ENCODE measurements at regions not wholly inside any gene's neighbourhood (a gene's known extent, or its start where the extent isn't known, plus 50 kb on each side); places are given as distances from the start of the nearest gene placed in this dataset.

DNA sequence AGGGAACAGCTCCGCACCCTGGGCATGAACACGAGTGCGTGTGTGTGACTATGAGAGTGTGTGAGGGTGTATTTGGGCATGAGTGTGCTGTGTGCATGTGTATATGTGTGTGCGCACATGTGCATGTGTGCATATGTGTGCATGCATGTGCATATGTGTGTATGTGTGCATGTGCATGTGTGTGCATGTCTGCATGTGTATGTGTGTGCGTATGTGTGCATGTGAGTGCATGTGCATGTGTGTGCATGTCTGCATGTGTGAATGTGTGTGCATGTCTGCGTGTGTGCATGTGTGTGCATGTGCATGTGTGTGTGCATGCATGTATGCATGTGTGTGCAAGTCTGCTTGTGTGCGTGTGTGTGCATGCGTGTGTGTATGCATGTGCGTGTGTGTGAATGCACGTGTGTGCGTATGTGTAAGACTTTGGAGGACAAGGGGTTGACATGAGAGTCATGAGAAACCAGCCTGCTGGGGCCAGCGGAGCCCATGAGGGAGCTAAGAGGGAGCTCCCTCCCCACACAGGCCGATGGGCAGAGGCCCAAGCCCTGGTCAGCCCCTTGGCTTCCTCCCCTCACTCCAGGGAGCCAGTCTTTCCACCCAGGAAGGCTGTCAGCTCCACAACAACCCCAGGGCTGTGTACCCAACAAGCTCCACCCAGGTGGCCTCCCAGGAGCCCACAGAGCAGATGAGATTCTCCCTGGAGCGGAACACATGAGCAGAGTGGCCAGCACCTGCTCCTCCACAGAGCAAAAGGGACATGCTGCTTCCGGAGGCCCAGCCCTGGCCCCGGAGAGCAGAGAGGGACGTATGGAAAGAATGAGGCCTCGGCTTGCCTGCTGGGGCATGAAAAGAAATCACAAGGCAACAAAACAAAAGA is 142.5 kb upstream of the PPP2R2D start:
- Histone ChIP-seq H3K27ac (ENCODE audit: low read depth, low read length) (no peak overlapping the region), H3K36me3 (ENCODE audit: insufficient read depth, low read length) (no peaks in the 10 kb centered on the region), H3K9me3 (ENCODE audit: low read length) (no peaks in the 10 kb centered on the region), H3K4me3 (ENCODE audit: low read length) (no peak overlapping the region), H3K27me3 (ENCODE audit: insufficient read depth, low read length, poor library complexity, severe bottlenecking) (no peaks in the 10 kb centered on the region), H3K4me1 (ENCODE audit: insufficient read depth, low read length) (no peaks in the 10 kb centered on the region)
- Mint-ChIP-seq H3K4me3 (no peak overlapping the region), H3K27me3 (peaks cover 3 to 14% of the 10 kb centered on the region in 2 donors), H3K9me3 (peaks cover 0 to 2% (median 0%) of the 10 kb centered on the region in 5 donors), H3K4me1 (no peaks in the 10 kb centered on the region), H3K27ac (no peak overlapping the region), H3K36me3 (no peaks in the 10 kb centered on the region)
- POLR2A ChIA-PET, result no interaction called here
- CTCF ChIA-PET, result no interaction called here
- DNase-seq, result no peak

DNA sequence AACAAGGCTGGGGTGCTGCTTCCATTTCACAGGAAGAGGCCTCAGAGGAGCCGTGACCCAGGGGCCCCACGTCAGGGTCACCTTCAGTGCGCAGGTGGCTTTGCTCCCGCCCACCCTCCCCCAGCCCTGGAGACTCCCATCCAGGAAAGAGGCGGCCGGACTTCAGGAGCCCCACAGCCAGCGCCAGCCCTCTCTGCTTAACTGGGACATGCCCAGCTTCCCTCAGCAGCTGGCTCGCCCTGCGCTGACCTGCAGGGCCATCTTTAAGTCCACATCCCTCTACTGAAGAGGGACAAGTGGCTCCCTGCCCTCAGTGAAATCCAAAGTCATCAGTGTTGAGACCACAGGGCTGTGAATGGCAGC is 141.9 kb upstream of the PPP2R2D start:
- ChIA-PET POLR2A (no interaction called here), CTCF (no interaction called here)
- no peak overlapping the region for H3K4me3 ChIP-seq (ENCODE audit: low read length)
- H3K36me3 ChIP-seq (ENCODE audit: insufficient read depth, low read length), result no peaks in the 10 kb centered on the region
- Mint-ChIP-seq H3K27ac (no peak overlapping the region), H3K4me1 (no peaks in the 10 kb centered on the region), H3K9me3 (peaks cover 0 to 2% (median 0%) of the 10 kb centered on the region in 5 donors), H3K27me3 (peaks cover 3 to 15% of the 10 kb centered on the region in 2 donors), H3K36me3 (no peaks in the 10 kb centered on the region), H3K4me3 (no peak overlapping the region)
- no peak overlapping the region for H3K27ac ChIP-seq (ENCODE audit: low read depth, low read length)
- H3K4me1 ChIP-seq (ENCODE audit: insufficient read depth, low read length), result no peaks in the 10 kb centered on the region
- DNase-seq, result no peak
- no peaks in the 10 kb centered on the region for H3K9me3 ChIP-seq (ENCODE audit: low read length)
- no peaks in the 10 kb centered on the region for H3K27me3 ChIP-seq (ENCODE audit: insufficient read depth, low read length, poor library complexity, severe bottlenecking)

DNA sequence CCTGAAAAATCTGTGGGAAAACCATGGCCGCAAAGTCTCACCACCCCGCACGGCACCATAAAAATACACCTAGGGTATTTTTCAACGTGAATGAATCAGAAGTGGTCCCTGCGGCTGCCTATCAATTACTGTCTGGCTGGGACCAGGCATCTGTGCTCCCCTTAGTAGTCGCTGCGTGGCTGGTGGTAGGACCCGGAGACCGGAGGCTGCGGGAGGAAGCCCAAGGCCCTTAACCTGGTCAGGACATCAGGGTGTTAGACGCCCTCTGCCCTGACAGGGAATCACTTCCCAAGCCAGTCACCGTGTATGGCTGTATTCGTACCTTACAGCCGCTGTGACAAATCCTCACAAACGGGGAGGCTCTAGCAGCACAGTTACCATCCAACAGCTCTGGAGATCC is 141.5 kb upstream of the PPP2R2D start:
- Histone ChIP-seq H3K4me1 (ENCODE audit: insufficient read depth, low read length) (no peaks in the 10 kb centered on the region), H3K27me3 (ENCODE audit: insufficient read depth, low read length, poor library complexity, severe bottlenecking) (no peaks in the 10 kb centered on the region), H3K36me3 (ENCODE audit: insufficient read depth, low read length) (no peaks in the 10 kb centered on the region), H3K4me3 (ENCODE audit: low read length) (no peak overlapping the region), H3K27ac (ENCODE audit: low read depth, low read length) (no peak overlapping the region), H3K9me3 (ENCODE audit: low read length) (no peaks in the 10 kb centered on the region)
- Mint-ChIP-seq H3K36me3 (no peaks in the 10 kb centered on the region), H3K4me1 (no peaks in the 10 kb centered on the region), H3K9me3 (peaks cover 0 to 2% (median 0%) of the 10 kb centered on the region in 5 donors), H3K27me3 (peaks cover 3 to 15% of the 10 kb centered on the region in 2 donors), H3K27ac (no peak overlapping the region), H3K4me3 (no peak overlapping the region)
- CTCF ChIA-PET, result no interaction called here
- POLR2A ChIA-PET, result no interaction called here
- no peak for DNase-seq

DNA sequence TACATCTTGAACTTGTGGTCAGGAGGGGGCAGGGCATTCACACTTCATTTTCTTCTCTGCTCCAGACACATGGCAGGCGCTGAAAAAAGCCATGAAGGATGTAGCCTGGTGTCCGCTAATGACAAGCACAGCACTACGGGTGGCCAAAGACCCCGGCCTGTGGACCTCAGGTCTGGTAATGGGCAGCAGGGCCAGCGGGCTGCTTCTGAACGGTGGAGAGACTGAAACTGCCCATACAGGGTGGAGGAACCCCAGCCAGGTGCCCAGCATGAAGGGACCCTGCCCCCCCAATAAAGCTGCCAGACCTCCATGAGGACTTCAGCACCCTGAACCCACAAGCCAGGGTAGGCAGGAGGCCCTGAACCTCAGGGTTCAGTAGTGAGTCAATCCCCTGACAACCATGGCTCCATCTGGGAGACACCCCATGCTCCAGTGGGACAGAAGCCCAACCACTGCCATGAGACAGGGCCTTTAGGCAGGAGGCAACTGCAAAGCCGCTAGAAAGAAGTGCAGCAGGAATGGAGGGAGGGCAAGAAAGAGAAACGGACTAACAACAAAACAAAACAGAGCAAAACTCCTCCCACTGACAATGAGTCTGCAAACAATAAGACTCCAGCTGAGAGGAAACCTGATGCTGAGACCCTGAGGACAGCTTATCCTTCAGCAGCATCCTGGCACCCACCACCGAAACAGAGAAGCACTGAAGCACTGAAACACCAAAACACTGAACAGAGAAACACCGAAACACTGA is 140.2 kb upstream of the PPP2R2D start:
- ChIA-PET POLR2A (no interaction called here), CTCF (no interaction called here)
- H3K27me3 ChIP-seq (ENCODE audit: insufficient read depth, low read length, poor library complexity, severe bottlenecking), result no peaks in the 10 kb centered on the region
- H3K27ac ChIP-seq (ENCODE audit: low read depth, low read length), result no peak overlapping the region
- no peak for DNase-seq
- no peaks in the 10 kb centered on the region for H3K4me1 ChIP-seq (ENCODE audit: insufficient read depth, low read length)
- no peaks in the 10 kb centered on the region for H3K36me3 Mint-ChIP-seq
- H3K9me3 Mint-ChIP-seq, result peaks cover 0 to 2% (median 0%) of the 10 kb centered on the region in 5 donors
- no peak overlapping the region for H3K27ac Mint-ChIP-seq
- no peaks in the 10 kb centered on the region for H3K4me1 Mint-ChIP-seq
- H3K27me3 Mint-ChIP-seq, result peaks cover 3 to 15% of the 10 kb centered on the region in 2 donors
- H3K4me3 Mint-ChIP-seq, result no peak overlapping the region
- no peaks in the 10 kb centered on the region for H3K9me3 ChIP-seq (ENCODE audit: low read length)
- no peaks in the 10 kb centered on the region for H3K36me3 ChIP-seq (ENCODE audit: insufficient read depth, low read length)
- no peak overlapping the region for H3K4me3 ChIP-seq (ENCODE audit: low read length)

DNA sequence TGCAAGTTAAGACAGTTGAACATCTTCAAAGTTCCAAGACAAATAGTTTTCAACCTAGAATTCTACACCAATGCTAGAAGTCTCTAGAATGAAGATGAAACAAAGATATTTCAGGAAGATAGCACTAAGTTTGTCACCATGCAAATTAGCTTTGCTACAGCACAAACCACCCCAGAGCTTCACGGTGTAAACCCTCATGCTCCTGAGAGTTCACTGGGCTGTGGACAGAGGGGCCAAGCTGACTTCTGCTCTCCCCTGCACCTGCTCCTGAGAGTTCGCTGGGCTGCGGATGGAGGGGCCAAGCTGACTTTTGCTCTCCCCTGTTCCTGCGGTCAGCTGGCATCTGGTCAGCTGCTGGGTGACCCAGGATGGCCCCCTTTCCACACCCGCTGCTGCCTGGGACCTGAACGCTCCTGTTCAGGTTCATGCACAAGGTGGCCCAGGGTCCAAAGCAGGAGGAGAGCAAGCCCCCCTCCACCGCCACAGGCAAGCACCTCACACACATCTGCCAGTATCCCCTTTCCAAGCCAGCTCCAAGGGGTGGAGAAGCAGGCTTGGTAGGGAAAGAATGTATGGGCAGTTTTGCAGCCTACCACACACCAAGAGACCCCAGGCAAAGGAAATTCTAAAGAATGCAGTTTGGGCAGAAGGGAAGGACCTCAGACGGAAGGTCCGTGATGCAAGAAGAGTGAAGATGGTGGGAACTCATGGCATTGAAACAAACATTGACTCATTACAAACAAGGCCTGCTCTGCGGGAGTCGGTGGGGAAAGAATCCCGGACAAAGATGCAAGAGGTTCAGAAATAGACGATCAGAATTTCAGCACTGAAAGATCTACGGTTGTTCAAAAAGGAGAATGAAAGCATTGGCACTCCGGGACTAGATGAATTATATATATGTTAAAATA is 137.8 kb upstream of the PPP2R2D start:
- no peak for DNase-seq
- POLR2A ChIA-PET, result no interaction called here
- Mint-ChIP-seq H3K36me3 (no peaks in the 10 kb centered on the region), H3K9me3 (peaks cover 0 to 2% (median 0%) of the 10 kb centered on the region in 5 donors), H3K4me1 (no peaks in the 10 kb centered on the region), H3K27ac (no peak overlapping the region), H3K27me3 (peaks cover 3 to 15% of the 10 kb centered on the region in 2 donors), H3K4me3 (no peak overlapping the region)
- no peaks in the 10 kb centered on the region for H3K9me3 ChIP-seq (ENCODE audit: low read length)
- no peak overlapping the region for H3K27ac ChIP-seq (ENCODE audit: low read depth, low read length)
- H3K27me3 ChIP-seq (ENCODE audit: insufficient read depth, low read length, poor library complexity, severe bottlenecking), result no peaks in the 10 kb centered on the region
- H3K4me3 ChIP-seq (ENCODE audit: low read length), result no peak overlapping the region
- H3K4me1 ChIP-seq (ENCODE audit: insufficient read depth, low read length), result no peaks in the 10 kb centered on the region
- no peaks in the 10 kb centered on the region for H3K36me3 ChIP-seq (ENCODE audit: insufficient read depth, low read length)
- CTCF ChIA-PET, result no interaction called here

DNA sequence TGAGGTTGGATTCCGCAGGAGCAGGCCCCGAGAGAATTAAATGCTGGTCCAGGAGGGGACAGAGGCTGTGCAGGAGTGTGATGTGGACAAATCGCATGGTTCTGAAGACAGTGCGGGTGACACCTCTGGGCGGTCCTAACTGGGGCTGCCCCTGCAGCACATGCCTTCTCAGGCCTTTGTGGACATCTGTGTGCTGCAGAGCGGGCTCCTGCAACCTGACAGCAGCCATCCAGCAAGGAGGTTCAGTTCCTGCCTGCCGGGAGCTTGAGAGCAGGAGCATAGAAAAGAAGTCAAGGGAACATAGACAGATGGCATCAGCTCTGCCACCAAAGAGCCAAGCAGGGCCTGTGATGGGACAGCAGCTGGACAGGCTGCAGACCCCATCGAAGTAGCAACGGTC is 135.9 kb upstream of the PPP2R2D start:
- Histone ChIP-seq H3K4me3 (ENCODE audit: low read length) (no peak overlapping the region), H3K4me1 (ENCODE audit: insufficient read depth, low read length) (no peaks in the 10 kb centered on the region), H3K36me3 (ENCODE audit: insufficient read depth, low read length) (no peaks in the 10 kb centered on the region), H3K27me3 (ENCODE audit: insufficient read depth, low read length, poor library complexity, severe bottlenecking) (no peaks in the 10 kb centered on the region), H3K27ac (ENCODE audit: low read depth, low read length) (no peak overlapping the region), H3K9me3 (ENCODE audit: low read length) (no peaks in the 10 kb centered on the region)
- Mint-ChIP-seq H3K9me3 (peaks cover 0 to 2% (median 0%) of the 10 kb centered on the region in 5 donors), H3K27me3 (peaks cover 5 to 20% of the 10 kb centered on the region in 2 donors), H3K4me3 (no peak overlapping the region), H3K27ac (no peak overlapping the region), H3K4me1 (no peaks in the 10 kb centered on the region), H3K36me3 (no peaks in the 10 kb centered on the region)
- CTCF ChIA-PET, result no interaction called here
- POLR2A ChIA-PET, result no interaction called here
- no peak for DNase-seq

DNA sequence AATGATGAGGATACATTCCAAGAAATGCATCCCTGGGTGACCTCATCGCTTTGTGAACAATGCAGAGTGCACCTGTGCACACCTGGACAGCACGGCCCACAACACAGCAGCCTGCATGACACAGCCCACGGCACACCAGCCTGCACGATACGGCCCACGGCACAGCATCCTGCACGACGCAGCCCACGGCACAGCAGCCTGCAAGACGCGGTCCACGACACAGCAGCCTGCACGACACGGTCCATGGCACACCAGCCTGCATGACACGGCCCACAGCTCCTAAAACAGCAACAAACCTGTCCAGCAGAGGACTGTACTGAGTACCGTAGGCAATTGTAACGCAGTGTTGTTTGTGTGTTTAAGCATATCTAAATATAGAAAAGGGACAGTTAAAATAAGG is 134.7 kb upstream of the PPP2R2D start:
- Histone ChIP-seq H3K4me1 (ENCODE audit: insufficient read depth, low read length) (no peaks in the 10 kb centered on the region), H3K36me3 (ENCODE audit: insufficient read depth, low read length) (no peaks in the 10 kb centered on the region), H3K4me3 (ENCODE audit: low read length) (no peak overlapping the region), H3K27me3 (ENCODE audit: insufficient read depth, low read length, poor library complexity, severe bottlenecking) (no peaks in the 10 kb centered on the region), H3K27ac (ENCODE audit: low read depth, low read length) (no peak overlapping the region), H3K9me3 (ENCODE audit: low read length) (no peaks in the 10 kb centered on the region)
- Mint-ChIP-seq H3K36me3 (no peaks in the 10 kb centered on the region), H3K27ac (no peak overlapping the region), H3K4me1 (no peaks in the 10 kb centered on the region), H3K9me3 (no peaks in the 10 kb centered on the region), H3K27me3 (peaks cover 3 to 18% of the 10 kb centered on the region in 2 donors), H3K4me3 (no peak overlapping the region)
- no peak for DNase-seq
- ChIA-PET CTCF (no interaction called here), POLR2A (no interaction called here)

DNA sequence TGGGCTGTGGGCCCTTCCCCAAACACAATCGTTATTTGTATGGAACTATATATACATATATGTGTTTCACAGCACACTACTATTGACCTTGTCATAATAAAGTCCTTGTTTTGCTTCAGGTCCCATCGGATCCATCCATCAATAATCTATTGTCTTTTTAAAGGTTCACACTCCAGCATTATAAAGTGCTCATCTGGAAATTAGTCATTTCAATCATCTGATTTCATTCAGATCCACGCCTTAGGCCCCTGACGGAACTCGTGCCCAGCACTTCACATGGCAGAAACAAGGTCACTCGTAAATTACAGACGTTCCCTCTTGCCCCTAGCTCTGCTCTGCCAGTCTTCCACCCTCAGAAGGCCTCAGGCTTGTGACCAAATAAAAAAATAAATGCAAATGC is 133.1 kb upstream of the PPP2R2D start:
- Mint-ChIP-seq H3K27ac (no peak overlapping the region), H3K4me3 (no peak overlapping the region), H3K9me3 (peaks cover 0 to 3% (median 0%) of the 10 kb centered on the region in 5 donors), H3K36me3 (no peaks in the 10 kb centered on the region), H3K27me3 (peaks cover 3 to 13% of the 10 kb centered on the region in 2 donors), H3K4me1 (no peaks in the 10 kb centered on the region)
- Histone ChIP-seq H3K27me3 (ENCODE audit: insufficient read depth, low read length, poor library complexity, severe bottlenecking) (no peaks in the 10 kb centered on the region), H3K4me3 (ENCODE audit: low read length) (no peak overlapping the region), H3K27ac (ENCODE audit: low read depth, low read length) (no peak overlapping the region), H3K4me1 (ENCODE audit: insufficient read depth, low read length) (no peaks in the 10 kb centered on the region), H3K9me3 (ENCODE audit: low read length) (no peaks in the 10 kb centered on the region), H3K36me3 (ENCODE audit: insufficient read depth, low read length) (no peaks in the 10 kb centered on the region)
- no peak for DNase-seq
- CTCF ChIA-PET, result no interaction called here
- POLR2A ChIA-PET, result no interaction called here
